HEK293 (cell line): ENCODE measurements at regions not wholly inside any gene's neighbourhood (a gene's known extent, or its start where the extent isn't known, plus 50 kb on each side); places are given as distances from the start of the nearest gene placed in this dataset.

ENCODE experiments used
- CTCF ChIA-PET: fragments of 350-600 bp; formaldehyde crosslinking; extraction: SDS; loops from one replicate; lab custom pipeline; 2021; ENCODE audit warnings: antibody characterized with exemption; lab: Yijun Ruan, JAX
- POLR2A ChIA-PET: fragments of 300-600 bp; formaldehyde crosslinking; extraction: SDS; loops from one replicate; lab custom pipeline; 2020; ENCODE audit warnings: antibody characterized with exemption, inconsistent platforms; lab: Yijun Ruan, JAX
- H3K27ac ChIP-seq: fragments of 200-500 bp; sonication (Bioruptor generic); 2 replicates; pipeline ENCODE4 v1.5.1; 2014; ENCODE audit warnings: low read depth, low read length, control low read depth, inconsistent platforms; ENCODE audit errors: extremely low read depth
- H3K36me3 ChIP-seq, 2 experiments: fragments of 200-500 bp in 1 of 2; sonication (Bioruptor generic) in 1 of 2; 1 replicate in 1 of 2; 2 replicates in 1 of 2; pipeline ENCODE4 v1.5.1; 2014 to 2017; ENCODE audit warnings: inconsistent platforms in 2 of 2, low read length in 2 of 2; ENCODE audit not compliant: control insufficient read depth in 2 of 2, insufficient read depth in 1 of 2
- H3K4me1 ChIP-seq: fragments of 200-500 bp; sonication (Bioruptor generic); 2 replicates; pipeline ENCODE4 v1.5.1; 2014; ENCODE audit warnings: mild to moderate bottlenecking, low read length, inconsistent platforms; ENCODE audit not compliant: control insufficient read depth, insufficient read depth
- H3K4me3 ChIP-seq: 2 replicates; pipeline ENCODE4 v1.5.1; 2011; ENCODE audit warnings: low read depth, mild to moderate bottlenecking, control low read depth, low read length, moderate library complexity
- H3K9me3 ChIP-seq: fragments of 200-500 bp; sonication (Bioruptor generic); 2 replicates; pipeline ENCODE4 v1.5.1; 2014; ENCODE audit warnings: low read depth, low read length, inconsistent platforms; ENCODE audit not compliant: control insufficient read depth, insufficient read depth
- GLIS2 ChIP-seq: fragments of 450-650 bp; formaldehyde crosslinking; IDR thresholded peaks from 2 replicates; pipeline ENCODE4 v1.5.1; 2016; ENCODE audit warnings: missing biosample characterization, missing genetic modification characterization
- HOXC10 ChIP-seq: sonication (generic); formaldehyde crosslinking; IDR thresholded peaks from 2 replicates; pipeline ENCODE4 v1.8.1; 2023; ENCODE audit warnings: mild to moderate bottlenecking, missing genetic modification reagents
- KLF10 ChIP-seq: fragments of 450-650 bp; IDR thresholded peaks from 2 replicates; pipeline ENCODE4 v1.5.1; 2018; ENCODE audit warnings: missing biosample characterization, mild to moderate bottlenecking, missing genetic modification characterization
- MZF1 ChIP-seq: fragments of 450-650 bp; formaldehyde crosslinking; IDR thresholded peaks from 2 replicates; pipeline ENCODE4 v1.5.1; 2017; ENCODE audit warnings: missing biosample characterization, missing genetic modification characterization, borderline replicate concordance
- PATZ1 ChIP-seq: fragments of 450-650 bp; formaldehyde crosslinking; IDR thresholded peaks from 2 replicates; pipeline ENCODE4 v1.5.1; 2016; ENCODE audit warnings: missing biosample characterization, missing genetic modification characterization
- PRDM6 ChIP-seq: fragments of 450-650 bp; formaldehyde crosslinking; IDR thresholded peaks from 2 replicates; pipeline ENCODE4 v1.5.1; 2017; ENCODE audit warnings: missing biosample characterization, missing genetic modification characterization
- YY1 ChIP-seq: fragments of 450-650 bp; formaldehyde crosslinking; IDR thresholded peaks from 2 replicates; pipeline ENCODE4 v1.5.1; 2018; ENCODE audit warnings: missing biosample characterization, missing genetic modification characterization
- ZNF114 ChIP-seq: fragments of 450-650 bp; formaldehyde crosslinking; IDR thresholded peaks from 2 replicates; pipeline ENCODE4 v1.5.0; 2017; ENCODE audit warnings: missing biosample characterization, missing genetic modification characterization
- ZNF146 ChIP-seq: fragments of 450-650 bp; formaldehyde crosslinking; IDR thresholded peaks from 2 replicates; pipeline ENCODE4 v1.5.1; 2016; ENCODE audit warnings: missing biosample characterization, missing genetic modification characterization
- ZNF16 ChIP-seq: fragments of 450-650 bp; formaldehyde crosslinking; IDR thresholded peaks from 2 replicates; pipeline ENCODE4 v1.5.1; 2016; ENCODE audit warnings: low read depth, missing biosample characterization, missing genetic modification characterization
- ZNF175 ChIP-seq: fragments of 450-650 bp; formaldehyde crosslinking; IDR thresholded peaks from 2 replicates; pipeline ENCODE4 v1.5.1; 2016; ENCODE audit warnings: missing biosample characterization, missing genetic modification characterization
- ZNF280C ChIP-seq: fragments of 450-650 bp; formaldehyde crosslinking; IDR thresholded peaks from 2 replicates; pipeline ENCODE4 v1.5.1; 2016; ENCODE audit warnings: missing biosample characterization, missing genetic modification characterization
- ZNF324 ChIP-seq: fragments of 450-650 bp; formaldehyde crosslinking; IDR thresholded peaks from 2 replicates; pipeline ENCODE4 v1.5.1; 2016; ENCODE audit warnings: missing biosample characterization, missing genetic modification characterization
- ZNF335 ChIP-seq: fragments of 450-650 bp; formaldehyde crosslinking; conservative IDR thresholded peaks from 2 replicates; pipeline ENCODE4 v1.5.1; 2016; ENCODE audit warnings: missing biosample characterization, missing genetic modification characterization
- ZNF37A ChIP-seq: fragments of 450-650 bp; IDR thresholded peaks from 2 replicates; pipeline ENCODE4 v1.5.1; 2018; ENCODE audit warnings: missing biosample characterization, missing genetic modification characterization
- ZNF416 ChIP-seq: fragments of 450-650 bp; formaldehyde crosslinking; IDR thresholded peaks from 2 replicates; pipeline ENCODE4 v1.5.1; 2016; ENCODE audit warnings: missing biosample characterization, missing genetic modification characterization
- ZNF426 ChIP-seq: fragments of 450-650 bp; formaldehyde crosslinking; IDR thresholded peaks from 2 replicates; pipeline ENCODE4 v1.5.1; 2017; ENCODE audit warnings: missing biosample characterization, missing genetic modification characterization, mild to moderate bottlenecking, inconsistent platforms, moderate library complexity
- ZNF513 ChIP-seq: fragments of 450-650 bp; IDR thresholded peaks from 2 replicates; pipeline ENCODE4 v1.5.1; 2018; ENCODE audit warnings: missing biosample characterization, missing genetic modification characterization
- ZNF571 ChIP-seq: fragments of 450-650 bp; formaldehyde crosslinking; IDR thresholded peaks from 2 replicates; pipeline ENCODE4 v1.5.0; 2017; ENCODE audit warnings: missing biosample characterization, missing genetic modification characterization
- ZNF585B ChIP-seq: fragments of 450-650 bp; formaldehyde crosslinking; IDR thresholded peaks from 2 replicates; pipeline ENCODE4 v1.5.1; 2016; ENCODE audit warnings: missing biosample characterization, missing genetic modification characterization
- ZNF610 ChIP-seq: fragments of 450-650 bp; formaldehyde crosslinking; IDR thresholded peaks from 2 replicates; pipeline ENCODE4 v1.5.1; 2016; ENCODE audit warnings: missing biosample characterization, missing genetic modification characterization, borderline replicate concordance
- ZNF626 ChIP-seq: fragments of 450-650 bp; sonication (Bioruptor Pico); formaldehyde crosslinking; IDR thresholded peaks from 2 replicates; pipeline ENCODE4 v1.5.1; 2018; ENCODE audit warnings: missing biosample characterization, missing genetic modification characterization, inconsistent platforms
- ZNF658 ChIP-seq: fragments of 450-650 bp; formaldehyde crosslinking; IDR thresholded peaks from 2 replicates; pipeline ENCODE4; 2016; ENCODE audit warnings: missing biosample characterization, missing genetic modification characterization
- ZNF664 ChIP-seq: fragments of 450-650 bp; formaldehyde crosslinking; IDR thresholded peaks from 2 replicates; pipeline ENCODE4 v1.5.1; 2016; ENCODE audit warnings: missing biosample characterization, missing genetic modification characterization
- ZNF707 ChIP-seq: fragments of 450-650 bp; formaldehyde crosslinking; IDR thresholded peaks from 2 replicates; pipeline ENCODE4 v1.5.1; 2016; ENCODE audit warnings: missing biosample characterization, missing genetic modification characterization
- ZSCAN16 ChIP-seq: fragments of 450-650 bp; formaldehyde crosslinking; IDR thresholded peaks from 2 replicates; pipeline ENCODE4 v1.5.1; 2016; ENCODE audit warnings: missing biosample characterization, missing genetic modification characterization
- ZSCAN23 ChIP-seq: fragments of 450-650 bp; formaldehyde crosslinking; IDR thresholded peaks from 2 replicates; pipeline ENCODE4 v1.5.1; 2016; ENCODE audit warnings: missing biosample characterization, missing genetic modification characterization

- Histone ChIP-seq H3K4me1 (no peaks in the 10 kb centered on the region), H3K36me3 (no peaks in the 10 kb centered on the region), H3K9me3 (no peaks in the 10 kb centered on the region), H3K4me3 (no peak overlapping the region), H3K27ac (no peak overlapping the region)
- ChIA-PET CTCF (no interaction called here), POLR2A (no interaction called here)
- TF ChIP-seq PRDM6 (tag by site-specific recombination) (no peak), ZNF175 (tag by site-specific recombination) (no peak), GLIS2 (tag by site-specific recombination) (no peak), ZNF335 (tag by site-specific recombination) (no peak), ZSCAN16 (tag by site-specific recombination) (no peak), ZNF416 (tag by site-specific recombination) (no peak), ZNF707 (no peak), MZF1 (tag by site-specific recombination) (no peak), ZNF664 (tag by site-specific recombination) (no peak), ZNF426 (tag by site-specific recombination) (no peak), ZNF37A (tag by site-specific recombination) (no peak), HOXC10 (CRISPR knock-in tag) (no peak), ZNF114 (tag by site-specific recombination) (no peak), ZNF16 (no peak), ZNF146 (tag by site-specific recombination) (no peak), ZNF610 (tag by site-specific recombination) (no peak), PATZ1 (tag by site-specific recombination) (no peak), ZNF626 (tag by site-specific recombination) (no peak)
These were observed 201.4 kb upstream of the PCDH15 start for GRCh38 chr10:55002420-55002819.

- no peak for TF ChIP-seq ZNF324 (tag by site-specific recombination)
- no peak for TF ChIP-seq ZNF146 (tag by site-specific recombination)
- TF ChIP-seq ZNF416 (tag by site-specific recombination): no peak
- TF ChIP-seq YY1 (tag by site-specific recombination): no peak
- TF ChIP-seq ZNF585B (tag by site-specific recombination): no peak
- no peak for TF ChIP-seq ZNF658
- TF ChIP-seq ZNF513: no peak
- TF ChIP-seq ZNF280C: no peak
- TF ChIP-seq ZNF571 (tag by site-specific recombination): no peak
- TF ChIP-seq ZNF335 (tag by site-specific recombination): no peak
- no peak for TF ChIP-seq ZSCAN23 (tag by site-specific recombination)
- TF ChIP-seq KLF10: no peak
- Histone ChIP-seq H3K36me3 (no peaks in the 10 kb centered on the region), H3K4me1 (no peaks in the 10 kb centered on the region), H3K4me3 (no peak overlapping the region), H3K9me3 (no peaks in the 10 kb centered on the region), H3K27ac (no peak overlapping the region)
- ChIA-PET POLR2A (no interaction called here), CTCF (no interaction called here)
These were observed 200.4 kb upstream of the PCDH15 start for GRCh38 chr10:55001422-55001821.
